H9 (cell line): ENCODE measurements at regions not wholly inside any gene's neighbourhood (a gene's known extent, or its start where the extent isn't known, plus 50 kb on each side); places are given as distances from the start of the nearest gene placed in this dataset.

ENCODE experiments used
- DNase-seq: peaks from one replicate; pipeline ENCODE4 v3.0.0-alpha.2; 2017
- H2AFZ ChIP-seq: one replicate; pipeline ENCODE4 v1.6.1; 2013; ENCODE audit warnings: mild to moderate bottlenecking, low read length, control low read depth, moderate library complexity
- H2AK5ac ChIP-seq: 2 replicates; pipeline ENCODE4 v1.6.1; 2013; ENCODE audit warnings: low read length, control low read depth, mixed read lengths; ENCODE audit not compliant: insufficient read length
- H2BK120ac ChIP-seq: one replicate; pipeline ENCODE4 v1.6.1; 2013; ENCODE audit warnings: low read depth, mild to moderate bottlenecking, low read length, control low read depth, inconsistent platforms; ENCODE audit not compliant: poor library complexity, severe bottlenecking
- H2BK12ac ChIP-seq: 2 replicates; pipeline ENCODE4 v1.6.1; 2013; ENCODE audit warnings: low read length, control low read depth, mixed read lengths, low read depth; ENCODE audit not compliant: insufficient read length
- H2BK15ac ChIP-seq: 2 replicates; pipeline ENCODE4 v1.6.1; 2013; ENCODE audit warnings: low read depth, low read length, control low read depth
- H2BK20ac ChIP-seq: one replicate; pipeline ENCODE4 v1.6.1; 2013; ENCODE audit warnings: low read depth, mild to moderate bottlenecking, low read length, control low read depth, inconsistent platforms; ENCODE audit not compliant: poor library complexity, severe bottlenecking
- H2BK5ac ChIP-seq: 2 replicates; pipeline ENCODE4 v1.6.1; 2013; ENCODE audit warnings: low read length, control low read depth, mixed read lengths; ENCODE audit not compliant: insufficient read length
- H3K14ac ChIP-seq: 2 replicates; pipeline ENCODE4 v1.6.1; 2013; ENCODE audit warnings: low read length, control low read depth; ENCODE audit not compliant: insufficient read depth
- H3K18ac ChIP-seq: 2 replicates; pipeline ENCODE4 v1.6.1; 2013; ENCODE audit warnings: low read depth, mild to moderate bottlenecking, mixed read lengths, low read length, control low read depth; ENCODE audit not compliant: insufficient read length
- H3K23ac ChIP-seq: 2 replicates; pipeline ENCODE4 v1.6.1; 2013; ENCODE audit warnings: low read length, control low read depth, mixed read lengths, low read depth; ENCODE audit not compliant: insufficient read length
- H3K23me2 ChIP-seq: 2 replicates; pipeline ENCODE4 v1.6.1; 2013; ENCODE audit warnings: low read depth, mild to moderate bottlenecking, mixed read lengths, low read length, control low read depth; ENCODE audit not compliant: insufficient read length, poor library complexity, severe bottlenecking
- H3K27ac ChIP-seq: 2 replicates; pipeline ENCODE4 v1.5.1; 2013; ENCODE audit warnings: low read length, control low read depth, mixed read lengths, low read depth; ENCODE audit not compliant: insufficient read length
- H3K27me3 ChIP-seq: 2 replicates; pipeline ENCODE4 v1.6.1; 2013; ENCODE audit warnings: low read length, control low read depth, inconsistent platforms; ENCODE audit not compliant: insufficient read depth
- H3K4ac ChIP-seq: 2 replicates; pipeline ENCODE4 v1.6.1; 2013; ENCODE audit warnings: low read depth, mild to moderate bottlenecking, control low read depth, inconsistent platforms, low read length, moderate library complexity
- H3K4me1 ChIP-seq: 2 replicates; pipeline ENCODE4 v1.6.1; 2013; ENCODE audit warnings: low read length, control low read depth, inconsistent platforms; ENCODE audit not compliant: insufficient read depth
- H3K4me2 ChIP-seq: 2 replicates; pipeline ENCODE4 v1.6.1; 2013; ENCODE audit warnings: low read length, control low read depth, mixed read lengths; ENCODE audit not compliant: insufficient read length, insufficient read depth
- H3K56ac ChIP-seq: 2 replicates; pipeline ENCODE4 v1.6.1; 2013; ENCODE audit warnings: low read depth, mild to moderate bottlenecking, mixed read lengths, low read length, control low read depth; ENCODE audit not compliant: insufficient read length
- H3K79me1 ChIP-seq: 2 replicates; pipeline ENCODE4 v1.6.1; 2013; ENCODE audit warnings: low read depth, mild to moderate bottlenecking, moderate library complexity, low read length, control low read depth, inconsistent platforms; ENCODE audit not compliant: insufficient read depth, poor library complexity, severe bottlenecking
- H3K79me2 ChIP-seq: 2 replicates; pipeline ENCODE4 v1.6.1; 2013; ENCODE audit warnings: low read length, control low read depth, inconsistent platforms; ENCODE audit not compliant: insufficient read depth
- H3K9ac ChIP-seq: 2 replicates; pipeline ENCODE4 v1.6.1; 2013; ENCODE audit warnings: low read length, control low read depth, mixed read lengths; ENCODE audit not compliant: insufficient read length; ENCODE audit errors: extremely low read depth
- H3K9me3 ChIP-seq: one replicate; pipeline ENCODE4 v1.6.1; 2013; ENCODE audit warnings: low read depth, low read length, inconsistent platforms; ENCODE audit not compliant: control insufficient read depth
- H3T11ph ChIP-seq: one replicate; pipeline ENCODE4 v1.6.1; 2013; ENCODE audit warnings: mild to moderate bottlenecking, low read length, control low read depth, inconsistent platforms
- H4K20me1 ChIP-seq: one replicate; pipeline ENCODE4 v1.6.1; 2013; ENCODE audit not compliant: control insufficient read depth, insufficient read length, insufficient read depth
- H4K5ac ChIP-seq: 2 replicates; pipeline ENCODE4 v1.6.1; 2013; ENCODE audit warnings: low read depth, mild to moderate bottlenecking, mixed read lengths, low read length, control low read depth; ENCODE audit not compliant: insufficient read length
- H4K8ac ChIP-seq: replicated peaks from 2 replicates; pipeline ENCODE4 v1.6.1; 2013; ENCODE audit warnings: low read length, control low read depth, mixed read lengths, low read depth; ENCODE audit not compliant: insufficient read length
- H4K91ac ChIP-seq: 2 replicates; pipeline ENCODE4 v1.6.1; 2013; ENCODE audit warnings: low read depth, mild to moderate bottlenecking, moderate library complexity, mixed read lengths, low read length, control low read depth; ENCODE audit not compliant: insufficient read length
- H3K27ac Mint-ChIP-seq, 3 experiments: 2 replicates in 2 of 3; 3 replicates in 1 of 3; pipeline ENCODE4 v1.8.0; 2020 to 2021; ENCODE audit warnings: mixed read lengths in 3 of 3, mild to moderate bottlenecking in 1 of 3, moderate library complexity in 1 of 3
- H3K27me3 Mint-ChIP-seq: 2 replicates; pipeline ENCODE4 v1.8.0; 2021; ENCODE audit warnings: low read depth, mild to moderate bottlenecking, moderate library complexity, mixed read lengths
- H3K36me3 Mint-ChIP-seq, 3 experiments: 2 replicates in 2 of 3; 3 replicates in 1 of 3; pipeline ENCODE4 v1.8.0; 2020 to 2021; ENCODE audit warnings: low read depth in 3 of 3, mixed read lengths in 3 of 3; ENCODE audit not compliant: insufficient read depth in 1 of 3
- H3K4me1 Mint-ChIP-seq, 2 experiments: 2 replicates each; pipeline ENCODE4 v1.8.0; 2020; ENCODE audit warnings: mixed read lengths in 2 of 2
- H3K4me3 Mint-ChIP-seq, 2 experiments: 2 replicates in 1 of 2; 3 replicates in 1 of 2; pipeline ENCODE4 v1.8.0; 2020 to 2021; ENCODE audit warnings: mild to moderate bottlenecking in 2 of 2, mixed read lengths in 2 of 2, moderate library complexity in 1 of 2
- H3K9me3 Mint-ChIP-seq, 2 experiments: 2 replicates in 1 of 2; 3 replicates in 1 of 2; pipeline ENCODE4 v1.8.0; 2020; ENCODE audit warnings: mild to moderate bottlenecking in 2 of 2, mixed read lengths in 2 of 2, moderate library complexity in 1 of 2
- CTCF ChIP-seq: fragments of 200-600 bp; sonication (generic); conservative IDR thresholded peaks from 3 replicates; pipeline ENCODE4 v1.8.0; 2021; ENCODE audit warnings: antibody characterized with exemption, mild to moderate bottlenecking
- WGBS: extraction: QIAGEN DNeasy Blood & Tissue Kit; methylation state at CpG from one replicate; pipeline ENCODE4 v1.1.7; 2013; ENCODE audit warnings: missing lambda C conversion rate, low lambda C conversion rate, mixed read lengths; ENCODE audit not compliant: insufficient read length; ENCODE audit errors: extremely low coverage; 5-methylcytosine and 5-hydroxymethylcytosine counted together

- Histone ChIP-seq H2AFZ (no peak overlapping the region), H4K20me1 (no peaks in the 10 kb centered on the region), H2BK20ac (no peak overlapping the region), H2BK5ac (no peak overlapping the region), H3K79me2 (no peaks in the 10 kb centered on the region), H3K18ac (no peak overlapping the region), H3K9ac (no peak overlapping the region), H3T11ph (no peak overlapping the region), H3K4me1 (peaks cover 4% of the 10 kb centered on the region; the same call in 1 of the 2 replicates), H4K91ac (no peak overlapping the region), H4K8ac (no peak overlapping the region), H3K23ac (no peak overlapping the region), H3K14ac (no peak overlapping the region), H3K27me3 (no peaks in the 10 kb centered on the region), H3K79me1 (no peaks in the 10 kb centered on the region), H3K4ac (no peak overlapping the region), H3K56ac (no peak overlapping the region), H2AK5ac (no peak overlapping the region), H3K27ac (no peak overlapping the region), H3K9me3 (no peaks in the 10 kb centered on the region), H3K4me2 (no peak overlapping the region), H2BK15ac (no peak overlapping the region), H3K23me2 (no peaks in the 10 kb centered on the region), H2BK120ac (no peak overlapping the region), H2BK12ac (no peak overlapping the region), H4K5ac (no peak overlapping the region)
- WGBS: no CpG with 5 or more reads among the region's 5 CpGs
- Mint-ChIP-seq H3K4me1 (peaks cover 15 to 30% of the 10 kb centered on the region in 2 experiments), H3K4me3 (no peak overlapping the region), H3K36me3 (no peaks in the 10 kb centered on the region), H3K27ac (no peak overlapping the region), H3K27me3 (no peaks in the 10 kb centered on the region), H3K9me3 (no peaks in the 10 kb centered on the region)
- TF ChIP-seq CTCF: no peak
- no peak for DNase-seq
Observed at GRCh38 chr4:148790691-148791090, 348.5 kb upstream of the NR3C2 start.
